GM11168 (cell line): ENCODE measurements at regions not wholly inside any gene's neighbourhood (a gene's known extent, or its start where the extent isn't known, plus 50 kb on each side); places are given as distances from the start of the nearest gene placed in this dataset.
"Not testable (repeated sequence)": the region's sequence is repeated elsewhere in the genome, so short reads cannot be mapped to it uniquely, and the experiment has no call there.

Source experiments
- in situ Hi-C: fragments of 300-500 bp; cut with MboI; formaldehyde crosslinking; loops from one replicate; pipeline ENCODE4 v1.12.0; 2022; ENCODE audit warnings: low sequenced_read_pairs; ENCODE audit not compliant: unreplicated experiment

- in situ Hi-C loops: no loop called here
These were observed 88.3 kb upstream of the GSE1 start for GRCh38 chr16:85524630-85525419.

- in situ Hi-C loops: no loop called here
These were observed 87.5 kb upstream of the GSE1 start for GRCh38 chr16:85525420-85526184.

- in situ Hi-C loops: no loop called here
These were observed 86.7 kb upstream of the GSE1 start for GRCh38 chr16:85526185-85526974.

GRCh38 chr16:85527042-85527766 is 85.9 kb upstream of the GSE1 start:
- in situ Hi-C loops: no loop called here

- in situ Hi-C loops: no loop called here
These were observed 85.3 kb upstream of the GSE1 start for GRCh38 chr16:85527767-85528297.

- in situ Hi-C loops: no loop called here
These were observed 84.4 kb upstream of the GSE1 start for GRCh38 chr16:85528528-85529387.

- in situ Hi-C loops: no loop called here
These were observed 83.4 kb upstream of the GSE1 start for GRCh38 chr16:85529489-85530369.

- in situ Hi-C loops: no loop called here
These were observed 82.8 kb upstream of the GSE1 start for GRCh38 chr16:85530370-85530739.

- in situ Hi-C loops: no loop called here
These were observed 81.6 kb upstream of the GSE1 start for GRCh38 chr16:85531516-85531915.

GRCh38 chr16:85532147-85532546 is 81.0 kb upstream of the GSE1 start:
- in situ Hi-C loops: no loop called here

- in situ Hi-C loops: not testable (repeated sequence)
These were observed 79.5 kb upstream of the GSE1 start for GRCh38 chr16:85533593-85533992.

- in situ Hi-C loops: no loop called here
These were observed 78.4 kb upstream of the GSE1 start for GRCh38 chr16:85534536-85535351.

GRCh38 chr16:85535352-85536072 is 77.6 kb upstream of the GSE1 start:
- in situ Hi-C loops: no loop called here

GRCh38 chr16:85536073-85536410 is 77.1 kb upstream of the GSE1 start:
- in situ Hi-C loops: no loop called here

GRCh38 chr16:85536411-85537330 is 76.5 kb upstream of the GSE1 start:
- in situ Hi-C loops: no loop called here

- in situ Hi-C loops: no loop called here
These were observed 75.8 kb upstream of the GSE1 start for GRCh38 chr16:85537331-85537788.
